ENCODE measurements at regions not wholly inside any gene's neighbourhood (a gene's known extent, or its start where the extent isn't known, plus 50 kb on each side); places are given as distances from the start of the nearest gene placed in this dataset.

GRCh38 chr10:128373831-128374230 is 247.6 kb upstream of the MKI67 start:
- no peak for TF ChIP-seq RAD21 (IDR thresholded peaks at IDR 0.05; ENCODE audit: low read depth)
- no peak for TF ChIP-seq SIN3A (IDR thresholded peaks at IDR 0.05; ENCODE audit: low read depth)
- TF ChIP-seq ELF1 (IDR thresholded peaks at IDR 0.05; ENCODE audit: borderline replicate concordance, low read depth), result no peak
- TF ChIP-seq SP1 (IDR thresholded peaks at IDR 0.05; ENCODE audit: low read depth), result no peak
- TF ChIP-seq ZNF274 (IDR thresholded peaks at IDR 0.05; ENCODE audit: low read depth, low read length), result no peak
- no peak for TF ChIP-seq YY1 (IDR thresholded peaks at IDR 0.05; ENCODE audit: extremely low read depth, insufficient replicate concordance, low read depth, low read length)
- no peak for TF ChIP-seq REST (IDR thresholded peaks at IDR 0.05; ENCODE audit: low read depth)
- no peak overlapping the region for H3K27ac ChIP-seq (ENCODE audit: low read depth, low read length)
- POLR2A ChIA-PET, result interaction anchor here (0.6 kb wide), 1 partner anchor 1382 kb away, joined by 4 read pairs; no protein-coding TSS in a partner anchor

More at GRCh38 chr10:128373831-128374230, 247.6 kb upstream of the MKI67 start:
- Histone ChIP-seq H3K79me2 (ENCODE audit: insufficient read depth, low read length) (no peaks in the 10 kb centered on the region), H3K9ac (ENCODE audit: low read length) (no peak overlapping the region), H3K36me3 (ENCODE audit: control insufficient read depth in 1 of 2, insufficient read depth in 2 of 2, low read length in 2 of 2) (no peaks in the 10 kb centered on the region), H3K27me3 (ENCODE audit: insufficient read depth, low read length) (peaks cover 54% of the 10 kb centered on the region), H3K9me3 (ENCODE audit: control insufficient read depth in 1 of 2, insufficient read depth in 1 of 2, low read depth in 1 of 2, low read length in 2 of 2) (no peaks in the 10 kb centered on the region), H3K4me3 (replicated peaks in 1 of 2; ENCODE audit: low read depth in 1 of 2, low read length in 2 of 2) (no peak overlapping the region), H2AFZ (ENCODE audit: low read depth, low read length, poor library complexity, severe bottlenecking) (no peak overlapping the region), H3K4me2 (ENCODE audit: low read length) (no peak overlapping the region), H3K4me1 (ENCODE audit: control insufficient read depth in 1 of 2, insufficient read depth in 2 of 2, low read length in 2 of 2) (no peaks in the 10 kb centered on the region), H3K9me2 (ENCODE audit: insufficient read depth) (no peaks in the 10 kb centered on the region), H4K20me1 (ENCODE audit: insufficient read depth) (no peaks in the 10 kb centered on the region)
- DNase-seq (ENCODE audit: low read depth, low spot score) (no peak), ATAC-seq (no peak)
- no TSS peak for BruUV-seq (replicated peaks)
- RAD21 ChIA-PET (ENCODE audit: low non-redundant PET in 1 of 2, low total read pairs in 2 of 2, uncharacterized antibody in 2 of 2, unreplicated experiment in 2 of 2), result no interaction called here
- CTCF ChIA-PET, result no interaction called here
- intact Hi-C loops (cut with micrococcal nuclease), result no loop called here
